ENCODE measurements at regions not wholly inside any gene's neighbourhood (a gene's known extent, or its start where the extent isn't known, plus 50 kb on each side); places are given as distances from the start of the nearest gene placed in this dataset.

DNA sequence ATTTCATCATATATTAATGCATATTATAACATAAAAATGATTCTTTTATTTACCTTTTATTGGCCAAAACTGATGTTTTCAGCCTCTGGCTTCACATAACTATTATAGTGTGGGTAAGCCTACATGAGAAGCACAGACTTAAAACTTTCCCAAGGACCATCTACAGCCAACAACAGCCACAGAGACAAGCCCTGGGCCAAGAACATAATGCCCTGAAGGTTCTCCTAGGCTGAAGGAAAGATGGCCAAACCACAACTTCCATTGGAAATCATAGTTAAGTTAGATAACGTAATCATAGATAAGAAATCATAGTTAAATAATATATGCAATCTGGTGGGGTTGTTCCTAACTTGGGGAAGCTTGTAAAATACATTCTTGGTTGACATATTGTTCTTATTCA is 280.0 kb upstream of the EMCN start:
- Histone ChIP-seq H3K27me3 (no peaks in the 10 kb centered on the region), H3K9me3 (no peaks in the 10 kb centered on the region), H3K4me3 (no peak overlapping the region), H3K36me3 (no peaks in the 10 kb centered on the region)
- no peak for DNase-seq

DNA sequence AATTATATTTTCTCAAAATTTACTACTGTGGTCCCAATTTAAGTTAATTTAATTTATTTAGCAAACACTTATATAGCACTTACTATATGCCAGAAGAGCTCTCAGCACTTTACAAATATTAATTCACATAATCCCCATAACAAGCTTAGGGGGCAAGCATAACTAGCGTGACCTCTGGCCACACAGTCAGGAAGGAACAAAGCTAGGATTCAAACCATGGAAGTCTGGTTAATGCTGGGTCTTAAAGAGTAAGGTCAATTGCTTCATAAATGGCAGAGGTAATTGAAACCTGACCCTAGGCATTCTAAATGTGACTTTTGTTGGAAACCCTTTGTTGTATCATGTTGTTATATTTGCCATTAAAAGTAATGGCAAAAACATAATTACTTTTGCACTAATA is 279.5 kb upstream of the EMCN start:
- Histone ChIP-seq H3K4me3 (no peak overlapping the region), H3K27me3 (no peaks in the 10 kb centered on the region), H3K9me3 (no peaks in the 10 kb centered on the region), H3K36me3 (no peaks in the 10 kb centered on the region)
- DNase-seq = no peak

DNA sequence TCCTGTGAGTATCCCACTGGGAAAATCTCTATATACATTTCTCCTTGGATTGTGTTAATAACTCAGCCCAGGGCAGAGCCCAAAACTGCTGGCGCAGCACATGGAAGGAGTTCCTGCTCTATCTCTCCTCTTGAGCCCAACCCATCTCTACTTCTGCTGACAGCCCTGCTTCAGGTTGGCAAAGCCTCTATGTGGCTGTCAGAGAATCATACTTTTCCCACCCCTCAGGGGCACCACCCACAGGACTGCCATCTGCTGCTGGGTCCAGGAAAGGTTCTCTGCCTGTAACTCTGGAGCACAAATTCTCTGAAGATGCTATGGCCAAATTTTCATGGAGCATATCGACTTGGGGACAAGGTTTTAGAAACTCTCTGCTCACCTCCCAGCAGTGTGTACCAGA is 278.5 kb upstream of the EMCN start:
- no peaks in the 10 kb centered on the region for H3K27me3 ChIP-seq
- DNase-seq = no peak
- no peak overlapping the region for H3K4me3 ChIP-seq
- no peaks in the 10 kb centered on the region for H3K9me3 ChIP-seq
- H3K36me3 ChIP-seq = no peaks in the 10 kb centered on the region

DNA sequence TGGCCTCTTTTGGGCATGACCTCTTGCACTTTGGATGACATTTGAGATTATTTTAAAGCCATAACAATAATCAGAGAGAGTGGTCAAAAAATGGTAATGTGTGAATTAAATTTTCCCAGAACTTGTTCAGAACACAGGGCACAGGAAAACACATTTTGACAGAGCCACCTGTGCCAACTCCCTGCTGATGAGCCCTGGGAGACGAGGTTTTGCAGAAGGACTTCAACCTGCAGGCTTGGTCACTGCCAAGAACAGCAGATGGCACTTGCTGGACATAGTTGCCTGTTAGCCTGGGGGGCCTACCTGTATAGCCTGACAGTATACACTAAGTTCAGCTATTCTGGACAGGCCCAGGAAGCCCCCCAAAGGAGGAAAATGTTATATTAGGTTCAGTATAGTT is 277.8 kb upstream of the EMCN start:
- Histone ChIP-seq H3K9me3 (no peaks in the 10 kb centered on the region), H3K27me3 (no peaks in the 10 kb centered on the region), H3K4me3 (no peak overlapping the region), H3K36me3 (no peaks in the 10 kb centered on the region)
- no peak for DNase-seq

DNA sequence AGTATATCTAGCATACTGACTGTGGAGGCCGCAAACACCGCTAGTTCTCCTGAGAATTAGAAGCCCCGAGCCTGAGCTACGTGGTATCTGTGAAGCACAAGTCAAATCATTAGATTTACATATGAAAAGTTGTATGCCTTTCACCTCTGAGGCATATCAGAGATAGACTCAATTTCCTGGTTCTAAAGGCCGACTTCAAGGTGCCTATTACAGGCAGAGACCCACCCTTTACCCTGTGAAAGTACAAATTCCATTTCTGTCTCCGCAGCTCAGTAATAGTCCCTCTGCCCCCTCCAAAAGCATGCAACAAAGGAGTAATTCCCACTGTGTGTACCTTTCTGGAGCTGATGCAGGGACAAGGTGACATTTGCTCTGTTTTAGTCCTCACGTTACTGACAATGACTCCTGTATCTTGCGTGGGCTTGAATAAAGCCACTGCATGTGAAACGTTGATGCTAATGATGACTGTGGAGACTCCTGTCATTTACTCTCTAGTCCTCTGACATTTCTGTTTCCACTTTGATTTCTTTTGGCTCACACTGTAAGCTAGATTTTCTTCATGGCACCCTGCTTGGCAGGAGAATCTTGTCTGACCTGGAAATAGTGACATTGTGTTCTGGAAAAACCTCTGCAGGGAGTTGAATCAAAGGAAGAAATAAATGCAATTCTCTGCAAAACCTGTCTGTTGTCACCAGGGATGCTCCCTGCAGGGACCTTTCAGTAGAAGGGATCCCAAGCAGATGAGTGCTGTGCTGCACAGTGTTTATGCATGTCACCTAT is 273.2 kb upstream of the EMCN start:
- DNase-seq = no peak
- H3K36me3 ChIP-seq = no peaks in the 10 kb centered on the region
- no peaks in the 10 kb centered on the region for H3K27me3 ChIP-seq
- no peak overlapping the region for H3K4me3 ChIP-seq
- no peaks in the 10 kb centered on the region for H3K9me3 ChIP-seq

DNA sequence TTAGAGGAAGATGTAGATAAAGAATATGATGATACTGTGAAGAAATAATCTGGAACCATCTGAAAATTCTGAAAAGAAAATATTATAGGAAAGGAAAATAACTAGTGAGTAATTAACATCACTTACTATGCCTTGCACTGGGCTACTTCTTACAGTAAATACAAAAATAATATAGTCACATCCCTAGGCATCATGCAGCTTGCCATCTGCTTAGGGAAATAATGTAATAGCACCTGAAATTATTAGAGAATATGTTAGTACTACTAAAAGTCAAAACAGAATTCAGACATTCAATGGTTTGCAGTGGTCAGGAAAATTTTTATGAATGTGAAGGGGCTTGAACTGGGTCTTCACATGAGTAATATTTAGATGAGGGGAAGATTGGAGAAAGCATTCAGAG is 272.2 kb upstream of the EMCN start:
- Histone ChIP-seq H3K27me3 (no peaks in the 10 kb centered on the region), H3K4me3 (no peak overlapping the region), H3K9me3 (no peaks in the 10 kb centered on the region), H3K36me3 (no peaks in the 10 kb centered on the region)
- DNase-seq = no peak

DNA sequence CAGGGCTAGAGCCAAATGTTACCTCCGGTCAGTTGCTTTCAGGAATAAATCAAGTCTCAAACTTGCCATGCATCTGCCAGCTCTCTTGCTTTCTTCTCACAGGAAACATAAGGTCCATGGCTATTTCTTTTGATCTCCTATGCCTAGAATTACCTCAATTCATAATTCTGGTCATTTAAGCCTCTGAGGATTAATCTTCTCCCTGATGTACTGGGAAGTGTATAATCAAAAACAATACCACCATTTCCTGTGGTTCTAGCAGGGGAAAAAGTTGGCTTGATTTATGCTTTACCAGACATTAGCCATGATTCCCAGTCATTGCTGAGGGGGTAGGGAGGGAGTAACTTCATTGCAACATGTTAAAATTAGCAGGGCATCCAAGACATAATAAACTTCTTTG is 268.7 kb upstream of the EMCN start:
- no peaks in the 10 kb centered on the region for H3K9me3 ChIP-seq
- no peaks in the 10 kb centered on the region for H3K36me3 ChIP-seq
- DNase-seq = no peak
- H3K27me3 ChIP-seq = no peaks in the 10 kb centered on the region
- H3K4me3 ChIP-seq = no peak overlapping the region

DNA sequence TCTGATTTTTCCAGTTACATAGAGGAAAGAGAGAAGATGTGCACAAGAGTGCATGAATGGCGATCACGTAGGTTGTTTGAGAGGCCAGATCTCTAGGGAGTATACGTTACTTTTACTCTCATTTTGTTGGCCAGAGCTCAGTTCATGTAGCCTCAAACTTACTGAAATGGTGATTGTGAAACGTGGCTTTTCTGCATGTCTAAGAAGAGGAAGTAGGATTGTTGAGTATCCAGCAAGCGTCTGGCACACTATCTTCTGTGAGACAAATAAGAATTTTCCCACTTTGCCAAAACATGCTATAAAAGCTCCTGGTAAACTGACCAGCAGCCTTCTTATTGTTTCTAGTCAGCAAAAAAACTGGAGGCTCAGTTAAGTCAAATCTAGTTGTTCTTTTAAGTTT is 264.5 kb upstream of the EMCN start:
- Histone ChIP-seq H3K4me3 (no peak overlapping the region), H3K36me3 (no peaks in the 10 kb centered on the region), H3K27me3 (no peaks in the 10 kb centered on the region), H3K9me3 (no peaks in the 10 kb centered on the region)
- DNase-seq = no peak

DNA sequence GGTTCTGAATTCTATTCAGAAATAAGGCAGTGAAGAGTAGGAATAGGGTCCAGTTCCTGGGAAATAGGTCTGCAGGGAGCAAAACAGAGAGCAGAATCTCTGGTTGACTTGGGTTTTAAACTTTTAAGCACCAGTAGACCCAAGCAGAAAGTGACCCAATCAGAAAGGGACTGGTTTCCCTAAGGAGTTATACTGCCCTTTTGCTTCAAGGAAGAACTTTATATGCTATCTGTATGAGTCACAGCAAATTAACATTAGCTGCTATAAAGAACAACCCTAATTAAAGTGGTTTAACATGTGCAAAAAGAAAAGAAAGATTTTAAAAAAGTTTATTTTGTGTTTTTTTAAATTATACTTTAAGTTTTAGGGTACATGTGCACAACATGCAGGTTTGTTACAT is 263.6 kb upstream of the EMCN start:
- no peak overlapping the region for H3K4me3 ChIP-seq
- no peaks in the 10 kb centered on the region for H3K9me3 ChIP-seq
- no peak for DNase-seq
- no peaks in the 10 kb centered on the region for H3K36me3 ChIP-seq
- no peaks in the 10 kb centered on the region for H3K27me3 ChIP-seq

DNA sequence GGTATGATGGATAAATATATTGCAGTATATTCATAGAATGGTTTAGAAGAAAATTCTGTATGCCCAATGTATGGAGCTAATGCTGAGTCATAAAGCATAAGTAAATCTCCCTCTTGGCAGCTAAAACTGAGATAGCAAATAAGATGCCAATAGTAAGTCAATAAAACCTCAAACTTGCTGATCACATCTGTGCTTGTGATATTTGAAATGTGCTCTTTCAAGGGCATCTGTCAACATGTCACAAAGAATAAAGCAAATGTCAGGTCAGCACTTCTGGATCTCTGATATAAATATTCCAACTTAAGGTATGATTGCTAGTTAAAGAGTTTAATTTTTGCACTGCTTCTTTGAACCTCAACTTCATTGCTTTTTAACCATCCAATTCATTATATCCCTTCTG is 262.3 kb upstream of the EMCN start:
- Histone ChIP-seq H3K36me3 (no peaks in the 10 kb centered on the region), H3K9me3 (no peaks in the 10 kb centered on the region), H3K27me3 (no peaks in the 10 kb centered on the region), H3K4me3 (no peak overlapping the region)
- no peak for DNase-seq

DNA sequence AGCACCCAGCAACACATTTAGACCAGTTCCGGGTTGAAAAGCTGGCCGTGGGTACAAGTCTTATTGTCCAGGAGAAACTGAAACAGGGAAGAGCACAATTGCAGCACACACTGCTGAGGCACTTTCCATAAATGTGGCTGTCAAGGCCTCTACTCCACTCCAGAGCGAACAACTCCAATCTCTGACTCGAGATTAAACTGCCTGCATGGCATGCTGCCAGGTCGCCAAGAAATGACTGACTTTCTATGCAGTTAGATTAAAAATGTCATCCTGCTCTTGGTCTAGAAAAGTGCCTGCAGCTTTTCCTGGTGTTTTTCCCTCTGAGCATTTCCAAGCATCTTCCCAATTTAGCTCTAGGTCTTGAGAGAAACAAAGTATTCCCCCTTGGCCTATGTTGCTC is 260.6 kb upstream of the EMCN start:
- H3K27me3 ChIP-seq = no peaks in the 10 kb centered on the region

DNA sequence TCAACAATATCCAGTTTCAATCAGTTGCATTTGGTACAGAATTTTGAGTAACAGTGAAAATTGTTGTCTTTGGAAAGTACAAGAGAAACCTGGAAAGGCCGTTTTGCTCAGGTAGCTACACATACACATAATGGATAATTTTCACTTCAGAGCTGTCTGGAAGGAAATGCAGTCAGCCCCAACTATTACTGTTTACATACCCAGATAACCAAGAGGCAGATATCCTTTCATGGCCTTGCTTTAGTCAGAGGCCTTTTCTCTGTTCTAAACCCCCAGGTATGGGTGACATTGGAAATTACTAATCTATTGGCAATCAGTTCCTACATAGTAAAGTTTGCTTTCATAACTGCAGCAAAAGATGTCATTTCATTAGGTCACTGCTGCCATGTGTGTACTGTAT is 244.9 kb upstream of the EMCN start:
- no peak for DNase-seq
- no peaks in the 10 kb centered on the region for H3K27me3 ChIP-seq
- no peak overlapping the region for H3K4me3 ChIP-seq
- H3K9me3 ChIP-seq = no peaks in the 10 kb centered on the region
- H3K36me3 ChIP-seq = no peaks in the 10 kb centered on the region

More for the DNA sequence above, 260.6 kb upstream of the EMCN start:
- DNase-seq = no peak
- Histone ChIP-seq H3K9me3 (no peaks in the 10 kb centered on the region), H3K4me3 (no peak overlapping the region), H3K36me3 (no peaks in the 10 kb centered on the region)

DNA sequence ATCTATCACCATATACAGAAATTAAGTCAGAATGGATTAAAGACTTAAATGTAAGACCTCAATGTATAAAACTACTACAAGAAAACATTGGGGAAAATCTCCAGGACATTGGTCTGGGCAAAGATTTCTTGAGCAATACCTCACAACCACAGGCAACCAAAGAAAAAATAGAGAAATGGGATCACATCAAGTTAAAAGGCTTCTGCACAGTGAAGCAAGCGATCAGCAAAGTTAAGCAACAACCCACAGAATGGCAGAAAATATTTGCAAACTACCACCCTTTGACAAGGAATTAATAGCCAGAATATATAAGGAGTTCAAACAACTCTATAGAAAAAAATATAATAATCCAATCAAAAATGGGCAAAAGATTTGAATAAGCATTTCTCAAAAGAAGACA is 236.9 kb upstream of the EMCN start:
- Histone ChIP-seq H3K9me3 (no peaks in the 10 kb centered on the region), H3K4me3 (no peak overlapping the region), H3K36me3 (no peaks in the 10 kb centered on the region), H3K27me3 (no peaks in the 10 kb centered on the region)
- no peak for DNase-seq

DNA sequence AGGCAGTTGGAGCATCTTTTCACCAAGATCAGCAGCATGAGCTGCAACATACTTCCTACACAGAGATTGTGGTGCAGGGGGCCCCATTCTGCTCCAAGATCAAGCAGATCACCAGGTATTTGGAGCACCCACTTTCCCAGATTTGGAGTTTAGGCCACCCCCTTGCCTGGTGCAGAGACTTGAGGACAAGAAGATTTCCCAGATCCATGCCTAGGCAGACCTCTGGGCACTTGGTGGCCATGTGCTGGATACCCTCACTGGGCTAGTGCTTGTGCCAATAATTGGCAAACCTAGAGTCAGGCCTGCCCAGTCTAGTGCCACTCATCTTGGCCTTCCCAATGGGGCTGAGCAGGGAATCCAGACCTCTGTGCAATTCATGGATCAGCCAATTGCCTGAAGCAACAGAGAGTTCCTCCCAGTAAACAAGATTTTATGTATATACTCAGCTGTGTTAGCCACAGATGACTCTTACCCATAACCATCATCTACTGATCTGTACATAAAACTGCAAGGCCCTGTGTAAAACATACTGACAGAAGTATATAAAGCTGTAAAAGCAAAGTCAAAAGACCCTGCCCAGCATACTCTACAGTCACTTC is 228.4 kb upstream of the EMCN start:
- H3K9me3 ChIP-seq = no peaks in the 10 kb centered on the region
- DNase-seq = no peak
- H3K4me3 ChIP-seq = no peak overlapping the region
- H3K36me3 ChIP-seq = no peaks in the 10 kb centered on the region
- no peaks in the 10 kb centered on the region for H3K27me3 ChIP-seq

DNA sequence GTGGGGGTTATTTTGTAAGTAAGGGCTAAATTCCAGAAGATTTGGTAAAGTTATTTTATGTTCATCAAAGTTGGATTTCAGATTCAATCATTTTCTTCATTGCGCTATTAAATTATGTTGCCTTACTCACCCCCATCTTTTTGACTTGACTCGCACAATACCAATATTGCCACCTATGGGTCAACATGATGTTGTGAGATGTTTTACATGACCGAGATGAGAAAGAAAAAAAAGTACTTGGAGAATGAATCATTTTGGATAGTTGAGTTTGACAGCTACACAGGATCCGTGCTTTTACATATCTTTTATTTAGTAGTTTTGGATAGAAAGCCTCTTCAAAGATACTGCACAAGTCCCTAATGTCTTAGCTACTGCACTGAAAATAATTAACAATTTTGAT is 224.2 kb upstream of the EMCN start:
- Histone ChIP-seq H3K9me3 (no peaks in the 10 kb centered on the region), H3K4me3 (no peak overlapping the region), H3K36me3 (no peaks in the 10 kb centered on the region), H3K27me3 (no peaks in the 10 kb centered on the region)
- DNase-seq = no peak

DNA sequence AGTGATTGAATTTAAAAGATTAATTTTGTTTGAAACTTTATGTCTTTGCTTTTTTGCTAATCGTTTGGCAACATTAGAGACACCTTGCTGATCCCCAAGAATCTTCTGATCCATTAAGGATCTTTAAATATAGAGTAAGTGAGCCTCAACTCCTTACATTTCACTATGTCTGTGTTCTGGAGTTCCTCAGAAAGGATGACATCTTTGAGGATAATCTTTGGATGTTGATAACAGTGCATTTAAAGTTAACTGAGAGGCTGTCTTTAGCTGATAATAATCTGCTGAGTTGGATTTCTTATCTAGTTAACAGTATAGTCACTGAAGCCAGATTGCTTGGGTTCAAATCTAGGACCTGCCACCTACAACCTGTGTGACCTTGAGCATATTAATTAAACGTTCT is 221.6 kb upstream of the EMCN start:
- Histone ChIP-seq H3K9me3 (no peaks in the 10 kb centered on the region), H3K36me3 (no peaks in the 10 kb centered on the region), H3K27me3 (no peaks in the 10 kb centered on the region), H3K4me3 (no peak overlapping the region)
- no peak for DNase-seq

DNA sequence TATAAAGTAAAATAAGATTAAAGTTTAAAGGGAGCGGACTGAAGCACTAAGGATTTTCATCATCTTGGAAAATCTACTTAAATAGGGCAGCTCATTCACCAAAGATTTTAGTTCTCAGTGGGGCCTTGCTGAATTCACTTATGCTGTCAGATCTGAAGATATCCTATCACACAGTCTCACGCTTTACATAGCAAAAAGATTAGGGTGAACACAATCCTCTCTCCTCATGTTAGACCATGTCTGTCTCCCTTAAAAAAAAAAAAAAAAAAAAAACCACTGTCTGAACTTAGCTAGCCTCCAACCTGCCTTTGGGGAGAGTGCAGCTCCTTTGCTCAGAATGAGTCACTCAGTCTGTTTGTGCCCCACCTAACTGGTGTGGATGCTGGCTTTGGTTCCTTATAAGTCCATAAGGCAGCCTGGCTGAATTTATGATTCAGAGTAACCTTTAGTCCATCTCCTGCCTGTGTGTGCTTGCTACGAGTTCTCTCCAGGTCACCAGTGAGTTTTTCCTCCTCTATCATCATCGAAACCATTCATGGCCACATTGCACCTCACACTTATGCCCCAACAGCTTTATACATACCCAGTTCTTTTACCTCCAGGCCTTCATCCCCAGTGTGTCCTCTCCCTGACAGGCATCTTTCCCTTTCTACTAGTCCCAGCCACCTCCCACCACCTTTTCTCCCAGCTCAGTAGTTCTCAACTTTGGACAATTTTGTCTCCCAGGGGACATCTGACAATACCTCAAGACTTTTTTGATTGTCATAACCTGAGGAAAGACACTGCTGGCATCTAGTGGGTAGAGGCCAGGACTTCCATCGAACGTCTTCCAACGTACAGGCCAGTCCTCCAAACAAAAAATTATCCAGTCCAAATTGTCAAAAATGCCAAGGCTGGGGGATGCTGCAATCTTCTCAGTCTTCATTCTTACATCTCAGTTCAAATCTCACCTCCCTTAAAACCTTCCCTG is 220.7 kb upstream of the EMCN start:
- no peak overlapping the region for H3K4me3 ChIP-seq
- H3K9me3 ChIP-seq = no peaks in the 10 kb centered on the region
- peak; percentile 70 for DNase-seq
- H3K27me3 ChIP-seq = no peaks in the 10 kb centered on the region
- H3K36me3 ChIP-seq = no peaks in the 10 kb centered on the region
